MV-4-11 (cell line): ENCODE measurements at regions not wholly inside any gene's neighbourhood (a gene's known extent, or its start where the extent isn't known, plus 50 kb on each side); places are given as distances from the start of the nearest gene placed in this dataset.
"Not testable (repeated sequence)": the region's sequence is repeated elsewhere in the genome, so short reads cannot be mapped to it uniquely, and the experiment has no call there.

Experiments used
- DNase-seq: peaks from one replicate; lab custom pipeline; 2025; lab: John Stamatoyannopoulos, UW

DNA sequence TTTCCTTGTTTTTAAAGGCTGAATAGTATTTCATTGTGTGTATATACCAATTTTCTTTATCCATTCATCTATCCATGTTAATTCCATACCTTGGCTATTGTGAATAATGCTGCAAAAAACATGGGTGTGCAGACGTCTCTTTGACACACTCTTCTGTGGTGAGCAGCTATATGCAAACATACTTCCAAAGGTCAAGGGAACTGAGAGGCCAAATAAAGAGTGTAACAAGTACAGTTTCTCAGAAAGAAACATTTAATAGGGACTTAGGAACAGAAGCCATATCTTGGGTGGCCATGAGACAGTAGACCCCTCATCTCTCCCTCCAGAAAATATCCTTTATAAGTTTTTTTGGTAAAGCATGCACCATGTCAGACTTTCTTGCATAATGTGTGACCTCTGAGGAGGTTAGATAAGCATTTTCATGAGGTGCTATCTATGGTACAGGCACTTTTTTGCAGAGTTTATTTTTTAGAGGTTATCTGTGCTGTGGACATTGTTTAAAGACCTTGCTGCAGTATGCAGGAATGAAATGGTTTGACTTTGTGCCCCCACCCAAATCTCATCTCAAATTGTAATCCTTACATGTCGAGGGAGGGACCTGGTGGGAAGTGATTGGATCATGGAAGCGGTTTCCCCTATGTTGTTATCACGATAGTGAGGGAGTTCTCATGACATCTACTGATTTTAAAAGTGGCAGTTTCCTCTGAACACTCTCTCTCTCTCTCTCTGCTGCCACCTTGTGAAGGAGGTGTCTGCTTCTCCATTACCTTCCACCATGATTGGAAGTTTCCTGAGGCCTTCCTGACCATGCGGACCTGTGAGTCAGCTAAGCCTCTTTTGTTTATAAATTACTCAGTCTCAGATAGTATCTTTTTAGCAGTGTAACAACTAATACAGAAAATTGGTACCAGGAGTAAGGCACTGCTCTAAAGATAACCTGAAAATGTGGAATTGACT is 1202.3 kb downstream of the GALC start:
- no peak for DNase-seq

DNA sequence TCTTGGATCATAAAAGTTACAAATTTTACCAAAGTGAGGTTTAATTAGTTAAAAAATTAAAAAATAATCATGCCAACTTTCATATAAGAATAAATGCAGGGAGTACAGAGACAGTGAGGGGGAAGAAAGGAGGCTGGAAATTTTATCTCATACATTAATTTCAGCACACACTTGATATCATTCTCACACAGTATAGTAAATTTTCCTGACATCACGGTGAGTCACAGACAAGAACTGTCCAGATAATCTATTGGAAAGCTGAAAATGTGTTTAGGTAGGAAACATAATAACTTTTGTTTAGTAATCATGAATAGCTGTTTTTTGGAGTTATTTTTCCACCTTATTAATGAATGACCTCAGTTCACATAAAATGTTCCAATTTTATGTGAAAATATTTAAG is 1204.8 kb downstream of the GALC start:
- no peak for DNase-seq

DNA sequence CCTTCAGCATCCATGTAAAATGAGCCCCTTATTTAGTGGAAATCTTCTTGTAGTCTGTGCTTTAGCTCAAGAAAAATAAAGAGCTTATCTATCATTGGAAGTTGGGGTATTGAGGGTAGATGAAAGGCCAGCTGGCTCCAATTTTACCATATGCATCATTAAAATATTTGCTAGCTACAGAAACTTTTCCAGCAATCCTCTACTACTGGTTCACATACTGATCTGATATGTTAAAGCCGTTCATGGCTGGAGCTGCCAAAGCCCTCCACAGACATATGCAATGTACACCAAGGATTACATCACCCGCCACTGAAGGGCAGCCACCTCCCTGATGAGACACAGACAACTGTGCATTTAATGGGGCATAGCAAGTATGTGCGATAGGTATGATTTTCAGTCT is 1205.3 kb downstream of the GALC start:
- peak; percentile 54 for DNase-seq

DNA sequence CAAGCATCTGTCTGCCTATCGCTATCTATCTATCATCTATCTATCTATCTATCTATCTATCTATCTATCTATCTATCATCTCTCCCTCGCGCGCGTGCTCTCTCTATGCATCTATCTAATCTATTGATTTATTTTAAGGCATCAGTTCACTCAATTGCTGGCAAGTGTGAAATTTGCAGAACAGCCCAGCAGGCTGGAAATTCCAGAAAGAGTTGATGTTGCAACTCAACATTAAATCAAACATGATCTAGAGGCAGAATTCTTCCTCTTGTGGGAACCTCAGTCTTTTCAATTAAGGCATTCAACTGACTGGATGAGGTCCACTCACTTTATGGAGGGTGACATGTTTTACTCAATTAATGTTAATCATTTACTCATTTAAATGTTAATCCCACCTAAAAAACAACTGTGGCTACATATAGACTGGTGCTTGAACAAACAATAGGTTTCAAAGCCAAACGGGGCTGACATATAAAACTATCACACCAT is 1210.8 kb downstream of the GALC start:
- DNase-seq: no peak

DNA sequence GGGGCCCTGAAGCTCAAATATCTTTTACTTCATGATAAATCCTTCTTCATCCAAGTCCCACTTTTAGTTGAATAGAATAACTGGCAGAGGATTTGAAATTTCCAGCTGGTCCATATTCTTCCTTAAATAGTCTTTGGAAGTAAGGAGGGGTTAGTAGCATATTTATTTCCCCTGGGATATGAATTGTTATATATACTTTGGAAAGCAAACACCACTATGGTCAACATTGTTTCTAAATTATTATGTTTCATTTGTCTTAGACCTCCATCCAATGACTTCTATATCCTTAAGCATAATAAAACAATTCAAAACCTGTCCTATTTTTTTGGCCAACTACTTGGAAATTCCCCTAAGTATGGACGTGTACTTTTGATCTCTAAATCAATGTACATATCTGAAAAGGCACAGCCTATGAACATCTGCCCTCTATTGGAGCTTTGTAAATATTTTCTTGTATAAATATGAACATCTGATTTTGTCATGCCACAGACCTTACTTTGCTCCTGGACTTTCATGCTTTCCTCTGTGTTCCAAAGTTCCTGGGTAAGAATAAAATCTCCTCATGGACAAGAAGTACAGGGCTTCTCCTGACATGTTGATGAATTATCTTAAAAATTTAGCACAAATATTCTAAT is 1212.0 kb downstream of the GALC start:
- DNase-seq: no peak

DNA sequence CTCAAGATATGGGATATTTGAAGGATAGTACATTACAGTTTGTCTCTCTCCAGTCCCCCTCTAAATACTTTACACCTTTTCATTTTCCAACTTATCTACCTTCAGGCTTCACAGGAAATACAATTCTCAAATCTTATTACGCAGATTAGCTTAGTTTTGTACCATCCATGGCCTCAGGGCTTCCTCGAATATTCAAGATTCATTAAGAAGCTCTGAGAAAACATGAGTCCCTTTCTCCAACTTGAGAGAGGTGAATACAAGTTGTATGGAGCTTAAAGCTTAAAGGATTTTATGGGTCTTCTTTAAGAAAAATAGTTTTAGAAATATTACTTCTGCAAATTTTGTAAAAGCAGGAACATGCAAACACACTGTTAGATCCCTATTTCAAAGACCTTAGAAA is 1212.5 kb downstream of the GALC start:
- no peak for DNase-seq

DNA sequence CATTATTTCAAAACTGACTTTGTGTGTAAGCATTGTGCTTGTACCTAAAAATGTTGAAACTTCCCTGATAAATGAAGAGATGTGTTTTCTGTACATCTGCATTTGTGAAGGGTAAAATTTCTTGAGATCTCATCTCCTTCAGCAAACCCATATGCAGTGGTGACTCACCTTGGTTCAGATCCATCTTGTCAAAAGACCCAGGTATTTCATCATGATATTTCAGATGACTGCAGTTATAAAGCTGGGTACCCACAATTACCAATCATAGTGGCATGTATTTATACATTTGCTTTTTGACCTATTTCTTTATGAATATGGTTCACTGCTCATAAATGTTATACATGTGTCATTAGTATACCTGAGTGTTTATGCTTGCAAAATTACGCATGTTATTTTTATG is 1213.6 kb downstream of the GALC start:
- no peak for DNase-seq

DNA sequence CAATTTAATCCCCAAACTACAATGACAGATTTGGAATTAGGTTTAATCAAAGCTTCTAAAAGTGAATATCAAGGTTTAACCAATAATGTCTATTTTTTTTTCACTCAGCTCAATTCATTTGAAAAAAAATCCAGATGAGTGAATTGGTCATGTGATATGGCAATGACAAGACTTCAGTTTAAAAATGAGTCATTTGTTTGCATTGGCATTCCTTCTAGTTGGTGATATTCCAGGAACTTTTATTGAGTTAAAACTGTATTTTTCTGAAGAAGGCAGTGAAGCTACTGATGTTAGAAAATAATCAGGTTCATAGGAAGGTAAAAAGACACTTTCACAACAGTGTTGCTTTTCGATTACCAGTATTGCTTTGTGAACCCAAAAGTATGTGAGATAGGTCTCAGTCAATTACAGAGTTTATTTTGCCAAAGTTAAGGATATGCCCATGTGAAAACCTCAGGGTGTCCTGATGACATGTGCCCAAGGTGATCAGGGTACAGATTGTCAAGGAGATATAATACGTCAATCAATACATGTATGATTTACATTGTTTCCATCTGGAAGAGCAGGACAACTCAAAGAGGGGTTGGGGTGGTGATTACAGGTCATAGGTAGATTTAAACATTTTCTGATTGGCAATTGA is 1214.9 kb downstream of the GALC start:
- DNase-seq: no peak

DNA sequence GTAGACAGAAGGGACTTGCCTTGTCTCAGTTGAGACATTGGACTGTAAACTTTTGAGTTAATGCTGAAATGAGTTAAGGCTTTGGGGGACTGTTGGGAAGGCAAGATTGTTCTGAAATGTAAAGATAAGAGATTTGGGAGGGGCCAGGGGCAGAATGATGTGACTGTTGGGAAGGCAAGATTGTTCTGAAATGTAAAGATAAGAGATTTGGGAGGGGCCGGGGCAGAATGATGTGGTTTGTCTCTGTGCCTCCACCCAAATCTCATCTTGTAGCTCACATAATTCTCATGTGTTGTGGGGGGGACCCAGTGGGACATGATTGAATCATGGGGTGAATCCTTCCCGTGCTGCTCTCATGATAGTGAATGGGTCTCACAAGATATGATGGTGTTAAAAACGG is 1217.1 kb downstream of the GALC start:
- DNase-seq: not testable (repeated sequence)

DNA sequence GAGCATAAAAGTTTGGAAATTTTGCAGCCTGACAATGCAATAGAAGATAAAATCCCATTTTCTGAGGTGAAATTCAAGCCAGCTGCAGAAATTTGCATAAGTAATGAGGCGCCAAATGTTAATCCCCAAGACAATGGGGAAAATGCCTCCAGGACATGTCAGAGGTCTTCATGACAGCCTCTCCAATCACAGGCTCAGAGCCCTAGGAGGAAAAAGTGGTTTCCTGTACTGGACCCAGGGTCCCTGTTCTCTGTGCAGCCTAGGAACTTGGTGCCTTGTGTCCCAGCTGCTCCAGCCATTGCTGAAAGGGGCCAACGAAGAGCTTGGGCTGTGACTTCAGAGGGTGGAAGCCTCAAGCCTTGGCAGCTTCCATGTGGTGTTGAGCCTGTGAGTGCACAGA is 1218.1 kb downstream of the GALC start:
- DNase-seq: no peak

DNA sequence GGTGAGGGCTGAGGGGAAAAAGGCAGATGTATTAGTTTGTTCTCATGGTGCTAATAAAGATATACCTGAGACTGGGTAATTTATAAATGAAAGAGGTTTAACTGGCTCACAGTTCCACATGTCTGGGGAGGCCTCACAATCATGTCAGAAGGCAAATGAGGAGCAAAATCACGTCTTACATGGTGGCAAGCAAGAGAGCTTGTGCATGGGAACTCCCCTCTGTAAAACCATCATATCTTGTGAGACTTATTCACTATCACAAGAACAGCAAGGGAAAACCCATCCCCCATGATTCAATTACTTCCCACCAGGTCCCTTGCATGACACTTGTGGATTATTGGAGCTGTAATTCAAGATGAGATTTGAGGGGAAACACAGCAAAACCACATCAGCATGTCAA is 1220.9 kb downstream of the GALC start:
- DNase-seq: no peak

DNA sequence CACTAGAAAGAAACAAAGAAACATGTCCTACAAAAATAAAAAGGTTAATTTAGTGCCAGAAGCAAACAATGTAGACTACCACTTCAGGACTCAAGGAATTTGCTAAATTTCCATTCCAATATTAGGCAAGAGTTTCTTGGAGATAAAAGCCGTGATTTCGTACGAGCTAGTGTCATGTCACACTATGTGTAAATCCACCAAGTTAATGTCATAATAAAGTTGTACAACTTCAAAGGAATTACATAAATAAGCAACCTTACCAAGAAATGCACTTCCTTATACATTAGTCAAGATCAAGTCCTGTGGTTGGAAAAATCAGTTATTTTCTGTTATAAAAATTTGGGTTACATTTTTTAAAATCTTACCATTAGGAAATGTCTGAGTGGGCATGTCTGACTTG is 1222.8 kb downstream of the GALC start:
- DNase-seq: peak; percentile 4

DNA sequence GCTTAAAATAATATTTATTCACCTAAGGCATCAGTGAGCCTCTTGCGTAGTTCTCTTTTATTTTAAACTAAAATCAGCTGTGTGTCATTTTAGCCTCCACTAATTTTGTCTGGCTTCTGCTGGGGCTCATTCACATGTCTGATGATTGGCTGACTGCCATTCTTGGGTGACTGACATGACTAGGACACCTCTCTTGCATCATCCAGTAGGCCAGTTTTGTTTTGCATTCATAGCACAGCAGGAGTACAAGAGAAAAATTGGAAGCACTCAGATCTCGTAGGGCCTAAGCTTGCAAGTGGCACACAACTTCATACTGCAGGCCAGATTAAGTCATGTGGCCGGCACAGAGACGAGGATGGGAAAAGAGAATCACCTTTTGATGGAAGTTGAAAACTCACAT is 1226.5 kb downstream of the GALC start:
- DNase-seq: peak; percentile 45

DNA sequence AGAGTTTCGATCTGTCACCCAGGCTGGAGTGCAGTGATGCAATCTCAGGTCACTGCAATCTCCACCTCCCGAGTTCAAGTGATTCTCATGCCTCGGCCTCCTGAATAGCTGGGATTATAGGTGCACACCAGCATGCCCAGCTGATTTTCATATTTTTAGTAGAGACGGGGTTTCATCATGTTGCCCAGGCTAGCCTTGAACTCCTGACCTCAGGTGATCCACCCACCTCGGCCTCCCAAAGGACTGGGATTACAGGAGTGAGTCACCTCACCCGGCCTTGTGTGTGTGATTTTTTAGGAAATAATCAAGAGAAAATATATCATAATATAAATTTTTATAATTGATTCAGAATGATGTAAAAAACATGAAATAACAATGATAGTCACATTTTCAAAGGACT is 1231.4 kb downstream of the GALC start:
- no peak for DNase-seq

DNA sequence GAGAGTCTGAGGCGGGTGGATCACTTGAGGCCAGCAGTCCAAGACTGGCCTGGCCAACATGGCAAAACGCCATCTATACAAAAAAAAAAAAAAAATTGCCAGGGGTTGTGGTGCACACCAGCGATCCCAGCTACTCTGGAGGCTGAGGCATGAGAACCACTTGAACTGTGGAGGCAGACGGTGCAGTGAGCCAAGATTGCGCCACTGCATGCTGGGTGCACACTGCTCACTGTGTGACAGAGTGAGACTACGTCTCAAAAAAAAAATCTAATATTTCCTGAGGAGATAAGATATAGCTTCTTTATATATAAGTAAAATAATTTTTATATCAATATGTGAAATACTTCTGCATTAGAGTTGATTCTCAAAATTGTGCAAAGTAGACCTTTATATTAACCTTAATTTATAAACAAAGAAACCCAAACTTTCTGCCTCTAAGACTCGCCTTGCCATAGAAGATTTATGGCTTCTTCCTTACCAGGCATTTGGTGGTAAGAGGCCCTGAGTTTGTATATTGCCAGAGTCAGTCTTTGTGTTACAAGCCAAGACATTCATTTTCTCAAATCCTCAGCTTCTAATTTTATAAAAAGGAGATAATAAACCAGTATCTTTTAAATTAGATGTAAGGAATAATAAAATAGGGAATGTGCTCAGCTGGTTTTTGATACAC is 1226.7 kb downstream of the FLRT2 start:
- peak; percentile 50 for DNase-seq

DNA sequence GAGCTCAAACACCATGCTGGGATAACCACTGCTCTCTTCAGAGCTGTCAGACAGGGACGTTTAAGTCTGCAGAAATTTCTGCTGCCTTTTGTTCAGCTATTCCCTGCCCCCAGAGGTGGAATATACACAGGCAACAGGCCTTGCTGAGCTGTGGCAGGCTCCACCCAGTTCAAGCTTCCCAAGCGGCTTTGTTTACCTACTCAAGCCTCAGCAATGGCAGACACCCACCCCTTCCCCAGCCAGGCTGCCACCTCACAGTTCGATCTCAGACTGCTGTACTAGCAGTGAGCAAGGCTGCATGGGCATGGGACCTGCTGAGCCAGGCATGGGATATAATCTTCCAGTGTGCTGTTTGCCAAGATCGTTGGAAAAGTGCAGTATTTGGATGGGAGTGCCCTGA is 1220.5 kb downstream of the FLRT2 start:
- not testable (repeated sequence) for DNase-seq

DNA sequence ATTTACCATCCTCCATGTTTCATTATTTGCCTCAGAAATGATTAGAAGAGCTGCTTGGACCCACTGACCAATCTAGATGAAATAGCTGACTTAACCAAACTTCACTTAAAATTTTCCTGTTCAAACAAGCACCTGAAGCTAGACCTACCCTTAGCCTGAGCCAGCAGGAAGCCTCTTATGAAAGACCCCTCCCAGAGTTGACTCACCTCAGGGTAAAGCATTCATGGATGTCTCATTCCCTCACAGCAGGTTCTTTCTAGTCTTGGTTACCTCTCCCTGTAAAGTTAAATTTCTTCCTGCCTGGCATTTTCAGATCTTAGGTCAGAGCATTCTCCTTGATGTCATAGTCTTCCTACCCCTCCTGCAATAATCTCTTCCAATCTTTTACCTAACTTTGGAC is 1209.8 kb downstream of the FLRT2 start:
- no peak for DNase-seq

DNA sequence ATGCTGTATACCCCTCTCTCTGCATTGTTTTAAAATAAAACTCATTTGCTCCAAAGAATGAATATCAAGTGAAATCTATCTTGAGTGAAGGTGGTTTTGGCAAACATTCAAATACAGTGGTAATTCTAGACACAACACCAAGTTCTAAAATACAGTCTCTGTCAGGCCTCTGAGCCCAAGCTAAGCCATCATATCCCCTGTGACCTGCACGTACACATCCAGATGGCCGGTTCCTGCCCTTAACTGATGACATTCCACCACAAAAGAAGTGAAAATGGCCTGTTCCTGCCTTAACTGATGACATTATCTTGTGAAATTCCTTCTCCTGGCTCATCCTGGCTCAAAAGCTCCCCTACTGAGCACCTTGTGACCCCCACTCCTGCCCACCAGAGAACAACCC is 1201.5 kb downstream of the FLRT2 start:
- DNase-seq: not testable (repeated sequence)

DNA sequence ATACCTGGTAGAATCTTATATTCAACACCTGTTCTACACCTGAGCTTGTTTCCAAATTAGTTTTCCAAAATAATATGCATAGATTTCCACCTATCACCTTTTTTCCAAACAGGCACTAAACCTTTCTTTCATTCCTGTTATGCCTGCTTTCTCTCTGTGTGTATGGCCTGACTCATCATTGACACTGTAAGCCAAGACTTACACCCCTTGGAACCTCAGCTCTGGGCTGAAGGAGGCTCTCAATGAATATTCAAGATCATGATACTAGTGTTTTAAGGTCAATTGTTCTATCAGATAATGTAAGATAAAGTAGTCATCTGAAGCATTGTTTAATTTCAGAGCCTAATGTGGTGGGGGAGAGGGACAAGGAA is 1193.3 kb downstream of the FLRT2 start:
- DNase-seq: no peak

DNA sequence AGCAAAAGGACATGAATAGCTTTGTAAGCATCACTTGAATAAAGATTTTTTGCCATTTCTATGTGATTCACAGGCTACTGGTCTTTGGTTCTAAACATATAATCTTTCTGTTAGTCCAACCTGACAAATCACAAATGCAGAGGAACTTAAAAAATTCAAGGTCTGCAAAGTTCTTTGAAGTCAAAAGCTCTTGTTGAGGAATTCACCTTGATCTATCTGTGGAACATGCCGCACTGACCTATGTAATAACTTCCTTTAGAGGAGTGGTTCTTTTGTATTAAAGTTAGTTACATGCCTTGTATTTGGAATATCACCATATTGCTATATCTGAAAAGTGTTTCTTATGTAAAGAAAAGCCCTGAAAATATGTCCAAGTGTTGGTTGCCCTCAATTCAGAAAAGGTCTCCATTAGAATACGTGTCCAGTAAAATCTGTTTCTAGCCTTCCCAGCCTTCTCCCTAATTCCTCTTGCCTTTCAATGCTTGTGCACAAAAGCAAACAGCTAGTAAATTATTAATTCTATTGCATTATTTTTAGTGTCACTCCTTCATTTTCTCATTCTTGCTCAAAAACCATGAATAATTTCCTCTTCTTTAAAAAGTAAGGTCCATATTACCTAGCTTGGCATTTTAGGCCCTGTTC is 1192.8 kb downstream of the FLRT2 start:
- no peak for DNase-seq

DNA sequence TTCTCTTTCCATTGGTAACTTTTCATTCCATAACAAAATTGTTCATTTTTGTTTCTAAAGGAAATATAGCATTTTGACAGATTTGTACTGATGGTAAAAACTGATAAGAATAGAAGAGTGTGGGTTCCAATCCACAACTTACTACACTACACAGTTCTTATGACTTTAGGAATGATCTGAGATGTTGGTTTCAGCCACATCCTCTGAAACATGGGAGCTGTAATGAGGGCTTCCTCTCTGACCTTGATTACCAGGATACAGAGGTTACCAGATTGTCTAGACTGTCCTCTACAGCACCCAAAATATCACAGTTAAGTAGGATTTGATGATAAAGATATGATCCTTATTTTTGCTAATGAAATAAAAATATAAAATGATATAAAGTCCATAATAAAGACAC is 1184.6 kb downstream of the FLRT2 start:
- no peak for DNase-seq

DNA sequence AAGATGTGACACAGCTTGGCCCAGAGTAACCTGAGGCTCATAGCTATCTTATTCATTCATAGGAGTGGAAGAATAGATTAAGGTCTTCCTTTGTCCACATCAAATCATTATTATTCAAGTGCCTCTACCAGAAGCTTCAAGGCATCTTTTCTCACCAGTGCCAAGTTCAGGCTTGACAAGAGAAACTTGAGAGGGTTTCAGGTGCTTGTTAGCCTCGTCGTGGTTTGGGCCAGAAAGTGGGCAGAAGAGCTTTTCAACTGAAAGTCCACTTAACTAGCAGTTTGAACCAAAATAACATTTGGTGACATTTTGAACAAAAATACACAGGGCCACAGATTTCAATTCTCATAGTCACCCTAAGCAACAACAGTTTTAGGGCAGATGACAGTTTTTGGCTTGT is 1184.2 kb downstream of the FLRT2 start:
- DNase-seq: no peak
